ENCODE measurements at regions not wholly inside any gene's neighbourhood (a gene's known extent, or its start where the extent isn't known, plus 50 kb on each side); places are given as distances from the start of the nearest gene placed in this dataset.

- POLR2A ChIA-PET: no interaction called here
- H3K27me3 ChIP-seq (ENCODE audit: control insufficient read depth in 1 of 2, insufficient read depth in 2 of 2, low read length in 2 of 2): peaks cover 2 to 34% of the 10 kb centered on the region in 2 experiments; a peak in 4 of 5 replicates
- no TSS peak for BruUV-seq (replicated peaks)
Measured at GRCh38 chr10:129364949-129365348, 102.1 kb upstream of the MGMT start.

More at GRCh38 chr10:129364949-129365348, 102.1 kb upstream of the MGMT start:
- no peak for DNase-seq (ENCODE audit: low spot score)
- no peak overlapping the region for H2AFZ ChIP-seq (ENCODE audit: low read length)
- no peaks in the 10 kb centered on the region for H4K20me1 ChIP-seq (ENCODE audit: insufficient read depth, low read length)
- H3K4me2 ChIP-seq (ENCODE audit: low read depth, low read length): no peak overlapping the region
- no peaks in the 10 kb centered on the region for H3K36me3 ChIP-seq (replicated peaks in 1 of 2; ENCODE audit: control insufficient read depth in 1 of 2, insufficient read depth in 2 of 2, low read length in 2 of 2)
- 29% methylated on average over 5 of the region's 6 CpGs for WGBS (ENCODE audit: low lambda C conversion rate)
- no peak for FAIRE-seq
- no peaks in the 10 kb centered on the region for H3K9me3 ChIP-seq (ENCODE audit: low read length)
- CTCF ChIA-PET (ENCODE audit: low intra/inter-chr PET ratio, low total read pairs): no interaction called here
- H3K9ac ChIP-seq (ENCODE audit: insufficient read depth, low read depth, low read length): no peak overlapping the region
- no peaks in the 10 kb centered on the region for H3K4me1 ChIP-seq (ENCODE audit: insufficient read depth, low read length)
- intact Hi-C loops (cut with micrococcal nuclease; ENCODE audit: unreplicated experiment) (no loop called here), in situ Hi-C loops (cut with HindIII; ENCODE audit: extremely low pct_ligation_motif_present, low pct_unique_long_range_greater_than_20kb) (no loop called here)
- ATAC-seq: no peak
- H3K27ac ChIP-seq (ENCODE audit: extremely low read length, insufficient read depth, low read length): no peak overlapping the region
- H3K4me3 ChIP-seq (replicated peaks in 1 of 3; ENCODE audit: insufficient read depth in 1 of 3, low read depth in 2 of 3, low read length in 3 of 3): no peak overlapping the region
- no peaks in the 10 kb centered on the region for H3K79me2 ChIP-seq (ENCODE audit: insufficient read depth, low read length)
- TF ChIP-seq ZNF720 (CRISPR knock-in tag; IDR thresholded peaks at IDR 0.05): no peak
- TF ChIP-seq ZNF687 (CRISPR knock-in tag; IDR thresholded peaks at IDR 0.05): no peak

All from HepG2 (cell line).